HCT116 (cell line): ENCODE measurements at regions not wholly inside any gene's neighbourhood (a gene's known extent, or its start where the extent isn't known, plus 50 kb on each side); places are given as distances from the start of the nearest gene placed in this dataset.

Source experiments
- ATAC-seq: fragments of 200-7000 bp; cut with Tn5 transposase; 2 replicates; pipeline ENCODE4 v1.9.1; 2020; ENCODE audit warnings: mild to moderate bottlenecking, moderate library complexity
- BruUV-seq: library from RNA; stranded (reverse); fragments of 400-500 nt; replicated peaks from 2 replicates; lab custom pipeline; 2021; lab: Mats Ljungman, UMichigan
- CTCF ChIA-PET: fragments of 300-600 bp; sonication (Branson Sonifier 250); formaldehyde crosslinking; loops from one replicate; lab custom pipeline; 2021; ENCODE audit warnings: antibody characterized with exemption; lab: Charles Lee
- POLR2A ChIA-PET: fragments of 300-600, 350-600 bp; sonication (Branson Sonifier 250); formaldehyde crosslinking; loops from one replicate; lab custom pipeline; 2021; ENCODE audit warnings: antibody characterized with exemption; lab: Charles Lee
- RAD21 ChIA-PET, 2 experiments: fragments of 300-600 bp; sonication (Branson Sonifier 250); formaldehyde crosslinking; loops; one replicate each; lab custom pipeline; 2023; ENCODE audit warnings: low total read pairs in 2 of 2; ENCODE audit not compliant: uncharacterized antibody in 2 of 2, unreplicated experiment in 2 of 2, low non-redundant PET in 1 of 2; lab: Charles Lee
- DNase-seq: peaks from one replicate; pipeline ENCODE4 v3.0.0-alpha.2; 2010; ENCODE audit warnings: low read depth, low spot score
- H2AFZ ChIP-seq: fragments of 200-600 bp; shearing (Covaris generic), sonication (generic); 2 replicates; pipeline ENCODE4 v1.6.1; 2017; ENCODE audit warnings: low read depth, mixed run types, mixed read lengths, antibody characterized with exemption, low read length; ENCODE audit not compliant: poor library complexity, severe bottlenecking
- H3K27ac ChIP-seq: 2 replicates; pipeline ENCODE4 v1.5.1; 2012; ENCODE audit warnings: low read depth, low read length
- H3K27me3 ChIP-seq: fragments of 200-600 bp; sonication (generic); 2 replicates; pipeline ENCODE4 v1.6.1; 2016; ENCODE audit warnings: mixed run types, low read length, mixed read lengths; ENCODE audit not compliant: insufficient read depth
- H3K36me3 ChIP-seq, 2 experiments: fragments of 200-500 bp in 1 of 2; fragments of 200-600 bp in 1 of 2; sonication (Bioruptor generic) in 1 of 2; sonication (generic) in 1 of 2; 2 replicates each; pipeline versions ENCODE4 v1.5.1 to v1.6.1; 2014 to 2016; ENCODE audit warnings: low read length in 2 of 2, inconsistent platforms in 1 of 2, mixed read lengths in 1 of 2, mixed run types in 1 of 2; ENCODE audit not compliant: insufficient read depth in 2 of 2, control insufficient read depth in 1 of 2
- H3K4me1 ChIP-seq, 2 experiments: fragments of 200-600 bp in 1 of 2; sonication (generic) in 1 of 2; 2 replicates each; pipeline versions ENCODE4 v1.5.1 to v1.6.1; 2012 to 2017; ENCODE audit warnings: low read length in 2 of 2, inconsistent platforms in 1 of 2, mild to moderate bottlenecking in 1 of 2, mixed read lengths in 1 of 2, mixed run types in 1 of 2, moderate library complexity in 1 of 2; ENCODE audit not compliant: insufficient read depth in 2 of 2, control insufficient read depth in 1 of 2
- H3K4me2 ChIP-seq: fragments of 200-600 bp; sonication (generic); 2 replicates; pipeline ENCODE4 v1.6.1; 2017; ENCODE audit warnings: mixed run types, low read length, mixed read lengths
- H3K4me3 ChIP-seq, 2 experiments: fragments of 200-600 bp in 1 of 2; sonication (generic) in 1 of 2; replicated peaks in 1 of 2; 2 replicates each; pipeline ENCODE4 v1.5.1; 2011 to 2016; ENCODE audit warnings: low read length in 2 of 2, control low read depth in 1 of 2, low read depth in 1 of 2, mild to moderate bottlenecking in 1 of 2, mixed read lengths in 1 of 2, mixed run types in 1 of 2
- H3K79me2 ChIP-seq: fragments of 200-600 bp; sonication (generic); 2 replicates; pipeline ENCODE4 v1.6.1; 2017; ENCODE audit warnings: mild to moderate bottlenecking, mixed run types, low read length, moderate library complexity, mixed read lengths; ENCODE audit not compliant: insufficient read depth
- H3K9ac ChIP-seq: fragments of 200-600 bp; sonication (generic); 2 replicates; pipeline ENCODE4 v1.6.1; 2016; ENCODE audit warnings: low read length, mixed read lengths
- H3K9me2 ChIP-seq: fragments of 200-600 bp; sonication (generic), shearing (Covaris generic); 2 replicates; pipeline ENCODE4 v1.6.1; 2017; ENCODE audit warnings: mixed run types, mild to moderate bottlenecking, moderate library complexity; ENCODE audit not compliant: insufficient read depth
- H3K9me3 ChIP-seq, 2 experiments: fragments of 200-500 bp in 1 of 2; fragments of 200-600 bp in 1 of 2; sonication (Bioruptor generic) in 1 of 2; sonication (generic) in 1 of 2; 2 replicates each; pipeline ENCODE4 v1.6.1; 2014 to 2017; ENCODE audit warnings: low read length in 2 of 2, mixed read lengths in 2 of 2, inconsistent platforms in 1 of 2, low read depth in 1 of 2, mild to moderate bottlenecking in 1 of 2, mixed run types in 1 of 2, moderate library complexity in 1 of 2; ENCODE audit not compliant: control insufficient read depth in 1 of 2, insufficient read depth in 1 of 2
- H4K20me1 ChIP-seq: fragments of 200-600 bp; sonication (generic), shearing (Covaris generic); 2 replicates; pipeline ENCODE4 v1.6.1; 2017; ENCODE audit warnings: mixed run types, mild to moderate bottlenecking, moderate library complexity; ENCODE audit not compliant: insufficient read depth
- ATF3 ChIP-seq: IDR thresholded peaks from 2 replicates; pipeline ENCODE4 v1.6.1; 2012
- CEBPB ChIP-seq: IDR thresholded peaks from 2 replicates; pipeline ENCODE4 v1.6.1; 2012; ENCODE audit warnings: low read depth
- ELF1 ChIP-seq: IDR thresholded peaks from 2 replicates; pipeline ENCODE4 v1.6.1; 2012; ENCODE audit warnings: low read depth, borderline replicate concordance
- EZH2phosphoT487 ChIP-seq: fragments of 200-600 bp; IDR thresholded peaks from 2 replicates; pipeline ENCODE4 v1.6.1; 2018; ENCODE audit warnings: antibody characterized with exemption, borderline replicate concordance
- FOSL1 ChIP-seq: IDR thresholded peaks from 2 replicates; pipeline ENCODE4 v1.6.1; 2012; ENCODE audit warnings: low read depth
- JUND ChIP-seq: IDR thresholded peaks from 2 replicates; pipeline ENCODE4 v1.6.1; 2012
- RAD21 ChIP-seq: IDR thresholded peaks from 2 replicates; pipeline ENCODE4 v1.6.1; 2012; ENCODE audit warnings: low read depth, mild to moderate bottlenecking
- REST ChIP-seq: IDR thresholded peaks from 2 replicates; pipeline ENCODE4 v1.6.1; 2012; ENCODE audit warnings: low read depth
- SP1 ChIP-seq: IDR thresholded peaks from 2 replicates; pipeline ENCODE4 v1.6.1; 2012; ENCODE audit warnings: low read depth
- SRF ChIP-seq: IDR thresholded peaks from 2 replicates; pipeline ENCODE4 v1.6.1; 2012; ENCODE audit warnings: low read depth
- TCF7L2 ChIP-seq: IDR thresholded peaks from 2 replicates; pipeline ENCODE4 v1.7.0; 2011; ENCODE audit warnings: borderline replicate concordance, inconsistent platforms; ENCODE audit not compliant: insufficient read depth, insufficient read length; ENCODE audit errors: extremely low read depth
- YY1 ChIP-seq: IDR thresholded peaks from 2 replicates; pipeline ENCODE4 v1.6.1; 2011; ENCODE audit warnings: low read length, low read depth, moderate library complexity, mild to moderate bottlenecking; ENCODE audit not compliant: insufficient replicate concordance; ENCODE audit errors: extremely low read depth
- ZFX ChIP-seq: fragments of 450-650 bp; IDR thresholded peaks from 2 replicates; pipeline ENCODE4 v1.6.1; 2017
- ZNF274 ChIP-seq: fragments of 200-500 bp; sonication (Bioruptor generic); IDR thresholded peaks from 2 replicates; pipeline ENCODE4 v1.6.1; 2014; ENCODE audit warnings: mild to moderate bottlenecking, low read depth, low read length, inconsistent platforms
- intact Hi-C: fragments of 100-400 bp; cut with micrococcal nuclease; formaldehyde crosslinking; loops from 2 replicates; pipeline ENCODE4 v1.10.0; 2022
- TF ChIP-seq, protein P1 (sequence below): IDR thresholded peaks from 2 replicates; pipeline ENCODE4 v1.6.1; 2012

GRCh38 chr1:232335261-232335660, 294.7 kb downstream of the SIPA1L2 start:
- H4K20me1 ChIP-seq = no peaks in the 10 kb centered on the region
- H3K27me3 ChIP-seq = peaks cover 12% of the 10 kb centered on the region; the same call in 1 of the 2 replicates
- no TSS peak for BruUV-seq
- ChIA-PET RAD21 (no interaction called here), POLR2A (no interaction called here), CTCF (no interaction called here)
- no peaks in the 10 kb centered on the region for H3K36me3 ChIP-seq
- ATAC-seq (no peak), DNase-seq (no peak)
- no peaks in the 10 kb centered on the region for H3K9me2 ChIP-seq
- H3K27ac ChIP-seq = no peak overlapping the region
- no peak overlapping the region for H2AFZ ChIP-seq
- no peak for TF ChIP-seq ELF1
- TF ChIP-seq CEBPB = no peak
- TF ChIP-seq FOSL1 = no peak
- TF ChIP-seq ZNF274 = no peak
- TF ChIP-seq ATF3 = no peak
- TF ChIP-seq, protein P1, sequence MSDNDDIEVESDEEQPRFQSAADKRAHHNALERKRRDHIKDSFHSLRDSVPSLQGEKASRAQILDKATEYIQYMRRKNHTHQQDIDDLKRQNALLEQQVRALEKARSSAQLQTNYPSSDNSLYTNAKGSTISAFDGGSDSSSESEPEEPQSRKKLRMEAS = no peak
- no peak for TF ChIP-seq TCF7L2
- TF ChIP-seq JUND = no peak
- no peak for TF ChIP-seq SP1
- TF ChIP-seq ZFX = no peak
- TF ChIP-seq EZH2phosphoT487 = no peak
- no peak for TF ChIP-seq SRF
- TF ChIP-seq RAD21 = no peak
- no peak for TF ChIP-seq YY1
- TF ChIP-seq REST = no peak
- no peaks in the 10 kb centered on the region for H3K9me3 ChIP-seq
- no peaks in the 10 kb centered on the region; a peak in 1 of 4 replicates for H3K4me1 ChIP-seq
- no peaks in the 10 kb centered on the region for H3K79me2 ChIP-seq
- no peak overlapping the region for H3K9ac ChIP-seq
- intact Hi-C loops = no loop called here
- no peak overlapping the region for H3K4me3 ChIP-seq
- no peak overlapping the region for H3K4me2 ChIP-seq
